Stimulated activated naive CD8-positive, alpha-beta T cell treated with anti-CD3 and anti-CD28 coated beads, Interleukin-15, amount 100 ng/mL, for 72 hours (primary cell): ENCODE measurements at regions not wholly inside any gene's neighbourhood (a gene's known extent, or its start where the extent isn't known, plus 50 kb on each side); places are given as distances from the start of the nearest gene placed in this dataset.

Experiments used
- ATAC-seq: fragments of 150-1000 bp; cut with Tn5 transposase; 2 replicates; pipeline ENCODE4 v1.10.0; 2021; ENCODE audit warnings: mild to moderate bottlenecking, moderate library complexity
- DNase-seq, 2 donors: peaks; one replicate each; pipeline ENCODE4 v3.0.0; 2021 to 2022
- H3K27ac Mint-ChIP-seq, 2 donors: one replicate each; pipeline ENCODE4 v1.8.0; 2022; ENCODE audit warnings: mild to moderate bottlenecking in 2 of 2, mixed read lengths in 2 of 2, moderate library complexity in 2 of 2
- H3K27me3 Mint-ChIP-seq: one replicate; pipeline ENCODE4 v1.8.0; 2022; ENCODE audit warnings: mixed read lengths
- H3K4me1 Mint-ChIP-seq: one replicate; pipeline ENCODE4 v1.8.0; 2022; ENCODE audit warnings: mild to moderate bottlenecking, mixed read lengths
- H3K4me3 Mint-ChIP-seq, 2 donors: one replicate each; pipeline ENCODE4 v1.8.0; 2022; ENCODE audit warnings: mild to moderate bottlenecking in 2 of 2, mixed read lengths in 2 of 2, moderate library complexity in 1 of 2
- H3K9me3 Mint-ChIP-seq, 2 donors: one replicate each; pipeline ENCODE4 v1.8.0; 2022; ENCODE audit warnings: mixed read lengths in 2 of 2

DNA sequence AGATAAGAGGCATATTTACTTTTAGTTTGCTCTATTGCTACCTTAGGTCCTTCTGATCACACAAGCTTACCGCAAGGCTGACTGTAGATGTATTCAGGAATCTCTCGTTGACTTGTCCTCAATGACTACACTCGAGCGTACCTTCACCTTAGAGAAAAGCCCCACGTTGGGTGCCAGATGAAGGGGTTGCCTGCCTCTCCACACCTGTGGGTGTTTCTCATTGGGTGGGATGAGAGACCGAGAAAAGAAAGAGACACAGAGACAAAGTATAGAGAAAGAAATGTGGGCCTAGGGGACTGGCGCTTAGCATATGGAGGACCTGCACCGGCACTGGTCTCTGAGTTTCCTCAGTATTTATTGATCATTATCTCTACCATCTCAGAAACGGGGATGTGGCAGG, 51.8 kb downstream of the ASCL4 start:
- no peak overlapping the region for H3K27ac Mint-ChIP-seq
- no peak overlapping the region for H3K4me3 Mint-ChIP-seq
- DNase-seq, result no peak
- H3K9me3 Mint-ChIP-seq, result peaks cover 31 to 45% of the 10 kb centered on the region in 2 donors
- no peaks in the 10 kb centered on the region for H3K4me1 Mint-ChIP-seq
- no peak for ATAC-seq
- H3K27me3 Mint-ChIP-seq, result peaks cover 29% of the 10 kb centered on the region

- Mint-ChIP-seq H3K4me1 (no peaks in the 10 kb centered on the region), H3K27ac (no peak overlapping the region), H3K9me3 (peaks cover 31 to 39% of the 10 kb centered on the region in 2 donors), H3K4me3 (no peak overlapping the region), H3K27me3 (peaks cover 22% of the 10 kb centered on the region)
- no peak for DNase-seq
- ATAC-seq, result no peak
These were observed 54.8 kb downstream of the ASCL4 start for GRCh38 chr12:107829271-107829670.

GRCh38 chr12:107832441-107832840, 57.9 kb downstream of the ASCL4 start:
- ATAC-seq (no peak), DNase-seq (no peak)
- peaks cover 8 to 9% of the 10 kb centered on the region in 2 donors for H3K9me3 Mint-ChIP-seq
- no peak overlapping the region for H3K27ac Mint-ChIP-seq
- no peaks in the 10 kb centered on the region for H3K4me1 Mint-ChIP-seq
- no peak overlapping the region for H3K4me3 Mint-ChIP-seq
- H3K27me3 Mint-ChIP-seq, result peaks cover 36% of the 10 kb centered on the region

DNA sequence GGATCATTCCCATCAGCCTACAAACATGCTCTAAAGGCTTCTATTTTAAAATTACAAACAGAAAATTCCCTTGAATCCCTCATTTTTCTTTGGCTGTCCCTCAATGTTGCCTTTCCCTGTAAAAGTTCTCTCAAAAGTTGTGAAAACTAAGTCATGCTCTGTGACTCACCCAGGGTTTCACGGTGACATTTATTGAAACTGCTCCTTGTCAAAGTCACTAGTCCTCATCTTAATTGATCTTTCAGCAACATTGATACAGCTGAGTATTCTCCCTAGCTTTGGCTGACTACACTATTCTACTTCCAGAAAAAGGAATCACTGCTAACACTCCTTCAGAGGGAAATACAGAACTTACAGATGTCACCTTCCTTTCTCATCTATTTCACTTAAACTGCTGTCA, 65.7 kb downstream of the ASCL4 start:
- DNase-seq (no peak), ATAC-seq (no peak)
- Mint-ChIP-seq H3K9me3 (no peaks in the 10 kb centered on the region), H3K27me3 (peaks cover 49% of the 10 kb centered on the region), H3K4me1 (peaks cover 20% of the 10 kb centered on the region), H3K27ac (no peak overlapping the region), H3K4me3 (no peak overlapping the region)

- H3K27me3 Mint-ChIP-seq, result peaks cover 69% of the 10 kb centered on the region
- no peaks in the 10 kb centered on the region for H3K9me3 Mint-ChIP-seq
- DNase-seq, result no peak
- peak overlapping the region; percentile 57 to 74 for H3K4me3 Mint-ChIP-seq
- peaks cover 20% of the 10 kb centered on the region for H3K4me1 Mint-ChIP-seq
- peak; percentile 37 for ATAC-seq
- H3K27ac Mint-ChIP-seq, result no peak overlapping the region
These were observed 69.1 kb downstream of the ASCL4 start for GRCh38 chr12:107843351-107844311.

- Mint-ChIP-seq H3K9me3 (no peaks in the 10 kb centered on the region), H3K4me3 (peak overlapping the region in 1 of 2 donors; percentile 53), H3K27ac (no peak overlapping the region), H3K4me1 (peaks cover 20% of the 10 kb centered on the region), H3K27me3 (peaks cover 77% of the 10 kb centered on the region)
- peak; percentile 36 for ATAC-seq
- DNase-seq, result no peak
These were observed 69.9 kb downstream of the ASCL4 start for GRCh38 chr12:107844312-107844921.

DNA sequence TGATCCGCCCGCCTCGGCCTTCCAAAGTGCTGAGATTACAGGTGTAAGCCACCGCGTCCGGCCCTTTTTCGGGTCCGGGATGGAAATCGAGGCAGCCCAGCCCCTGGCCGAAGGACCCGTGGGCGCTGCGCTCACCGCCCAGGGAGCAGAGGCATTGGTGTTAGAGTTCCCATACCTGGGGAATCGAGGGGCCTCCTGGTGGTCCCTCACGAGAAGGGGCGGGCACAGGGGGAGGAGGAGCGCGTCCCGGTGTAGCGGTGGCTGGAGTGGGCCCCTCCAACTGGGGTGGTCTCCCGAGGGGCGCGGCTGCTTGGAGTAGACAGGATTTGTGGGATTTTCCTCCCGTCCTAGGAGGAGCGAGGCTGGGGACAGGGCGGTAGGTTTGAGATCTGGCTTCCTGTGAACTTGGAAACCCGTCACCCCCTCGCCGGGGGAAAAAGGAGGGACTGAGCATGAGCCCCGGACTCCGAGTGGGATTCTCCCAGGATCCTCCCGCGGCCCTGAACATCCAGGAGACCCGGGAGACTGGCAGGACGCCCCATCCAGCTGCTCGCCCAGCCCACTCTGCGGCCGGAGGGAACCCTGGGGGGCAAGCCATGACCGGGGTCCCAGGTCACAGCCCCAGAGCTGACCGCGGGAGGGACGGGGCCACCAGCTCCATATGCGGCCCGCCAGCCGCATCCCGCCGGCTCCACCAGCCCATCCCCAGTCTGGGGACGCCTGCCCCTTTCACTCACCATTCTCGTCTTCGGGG, 70.9 kb downstream of the ASCL4 start:
- Mint-ChIP-seq H3K27me3 (peaks cover 82% of the 10 kb centered on the region), H3K27ac (no peak overlapping the region), H3K4me3 (no peak overlapping the region), H3K4me1 (peaks cover 14% of the 10 kb centered on the region), H3K9me3 (no peaks in the 10 kb centered on the region)
- peak; percentile 44 for ATAC-seq
- no peak for DNase-seq

- DNase-seq (no peak), ATAC-seq (no peak)
- Mint-ChIP-seq H3K4me1 (peaks cover 11% of the 10 kb centered on the region), H3K4me3 (no peak overlapping the region), H3K9me3 (no peaks in the 10 kb centered on the region), H3K27ac (no peak overlapping the region), H3K27me3 (peaks cover 78% of the 10 kb centered on the region)
These were observed 71.6 kb downstream of the ASCL4 start for GRCh38 chr12:107845980-107846659.

DNA sequence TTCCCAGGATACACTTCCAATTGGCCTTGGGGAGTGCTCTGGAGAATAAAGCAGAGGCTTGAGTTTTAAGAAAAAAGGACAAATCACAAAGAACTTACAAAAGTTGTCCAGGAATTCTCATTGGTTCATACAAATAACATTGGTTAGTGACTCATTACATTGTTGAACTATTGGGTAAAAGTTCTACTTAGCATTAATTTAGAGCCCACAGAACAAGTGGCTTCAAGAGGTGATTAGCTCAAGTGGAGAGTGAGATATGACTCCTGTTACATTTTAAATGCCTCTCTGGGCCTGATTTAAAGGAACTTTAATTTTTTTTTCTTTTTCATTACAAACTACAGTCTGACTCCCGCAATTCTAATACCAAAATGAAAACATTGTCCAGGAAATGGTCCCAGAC, 72.9 kb downstream of the ASCL4 start:
- Mint-ChIP-seq H3K27ac (no peak overlapping the region), H3K4me1 (peaks cover 11% of the 10 kb centered on the region), H3K4me3 (no peak overlapping the region), H3K27me3 (peaks cover 88% of the 10 kb centered on the region), H3K9me3 (no peaks in the 10 kb centered on the region)
- no peak for DNase-seq
- ATAC-seq, result no peak

DNA sequence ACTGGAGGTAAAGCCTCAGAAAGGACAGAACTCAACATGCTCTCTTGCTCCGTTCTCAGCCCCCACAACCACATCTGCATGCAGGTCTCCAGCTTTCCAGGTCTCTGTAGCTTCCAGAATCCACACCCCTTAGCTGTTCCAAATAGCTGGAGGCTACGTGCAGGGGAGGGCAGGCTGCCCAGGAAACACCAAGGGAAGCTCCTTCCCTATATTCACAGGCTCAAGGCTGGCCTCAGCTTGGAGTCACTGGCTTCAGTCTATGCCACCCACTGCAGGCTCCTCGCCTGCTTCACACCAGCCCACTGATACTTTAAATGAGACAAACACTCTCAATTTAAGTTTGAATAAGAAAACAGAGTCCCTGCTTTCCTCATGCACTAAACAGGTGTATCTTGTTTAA, 73.3 kb downstream of the ASCL4 start:
- no peaks in the 10 kb centered on the region for H3K9me3 Mint-ChIP-seq
- peaks cover 11% of the 10 kb centered on the region for H3K4me1 Mint-ChIP-seq
- ATAC-seq (no peak), DNase-seq (no peak)
- no peak overlapping the region for H3K4me3 Mint-ChIP-seq
- H3K27ac Mint-ChIP-seq, result no peak overlapping the region
- peaks cover 88% of the 10 kb centered on the region for H3K27me3 Mint-ChIP-seq

GRCh38 chr12:107853479-107853878, 79.0 kb downstream of the ASCL4 start:
- Mint-ChIP-seq H3K4me1 (no peaks in the 10 kb centered on the region), H3K4me3 (no peak overlapping the region), H3K27ac (no peak overlapping the region), H3K9me3 (no peaks in the 10 kb centered on the region), H3K27me3 (peaks cover 71% of the 10 kb centered on the region)
- ATAC-seq (no peak), DNase-seq (no peak)

DNA sequence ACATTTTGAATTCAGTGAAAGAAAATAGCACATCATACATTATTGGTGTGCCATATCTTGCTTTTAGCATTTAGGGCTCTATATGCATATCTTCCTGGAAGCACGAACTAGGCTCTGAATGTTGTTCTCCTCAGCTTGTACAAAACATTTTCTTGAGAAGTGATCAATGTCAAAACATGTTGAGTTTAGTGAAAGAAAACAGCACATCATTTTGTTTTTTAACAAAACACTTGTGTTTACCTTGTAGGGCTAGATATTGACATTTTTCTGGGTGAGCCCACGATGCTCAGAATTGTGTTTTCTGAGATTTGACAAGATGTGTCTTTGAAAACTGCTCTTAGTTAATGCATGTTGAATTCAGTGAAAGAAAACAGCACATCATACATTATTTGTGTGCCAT, 81.0 kb downstream of the ASCL4 start:
- no peak overlapping the region for H3K4me3 Mint-ChIP-seq
- H3K27ac Mint-ChIP-seq, result no peak overlapping the region
- no peaks in the 10 kb centered on the region for H3K9me3 Mint-ChIP-seq
- peaks cover 69% of the 10 kb centered on the region for H3K27me3 Mint-ChIP-seq
- no peaks in the 10 kb centered on the region for H3K4me1 Mint-ChIP-seq
- ATAC-seq (no peak), DNase-seq (no peak)

- DNase-seq (no peak), ATAC-seq (no peak)
- H3K4me1 Mint-ChIP-seq, result no peaks in the 10 kb centered on the region
- no peak overlapping the region for H3K4me3 Mint-ChIP-seq
- peaks cover 73% of the 10 kb centered on the region for H3K27me3 Mint-ChIP-seq
- H3K9me3 Mint-ChIP-seq, result no peaks in the 10 kb centered on the region
- no peak overlapping the region for H3K27ac Mint-ChIP-seq
These were observed 81.6 kb downstream of the ASCL4 start for GRCh38 chr12:107856096-107856495.

DNA sequence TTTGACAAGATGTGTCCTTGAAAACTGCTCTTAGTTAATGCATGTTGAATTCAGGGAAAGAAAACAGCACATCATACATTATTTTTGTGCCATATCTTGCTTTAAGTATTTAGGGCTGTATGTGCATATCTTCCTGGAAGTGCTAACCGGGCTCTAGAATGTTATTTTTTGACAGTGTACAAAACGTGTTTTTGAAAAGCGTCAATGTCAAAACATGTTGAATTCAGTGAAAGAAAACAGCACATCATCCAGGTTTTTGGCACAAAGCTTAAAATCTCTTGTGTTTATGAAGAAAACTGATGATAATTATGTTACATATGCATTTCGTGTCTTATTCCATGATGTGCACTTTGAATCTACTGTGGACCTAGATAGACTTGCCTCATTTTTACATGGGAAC, 82.7 kb downstream of the ASCL4 start:
- Mint-ChIP-seq H3K27ac (no peak overlapping the region), H3K27me3 (peaks cover 74% of the 10 kb centered on the region), H3K4me3 (no peak overlapping the region)

DNA sequence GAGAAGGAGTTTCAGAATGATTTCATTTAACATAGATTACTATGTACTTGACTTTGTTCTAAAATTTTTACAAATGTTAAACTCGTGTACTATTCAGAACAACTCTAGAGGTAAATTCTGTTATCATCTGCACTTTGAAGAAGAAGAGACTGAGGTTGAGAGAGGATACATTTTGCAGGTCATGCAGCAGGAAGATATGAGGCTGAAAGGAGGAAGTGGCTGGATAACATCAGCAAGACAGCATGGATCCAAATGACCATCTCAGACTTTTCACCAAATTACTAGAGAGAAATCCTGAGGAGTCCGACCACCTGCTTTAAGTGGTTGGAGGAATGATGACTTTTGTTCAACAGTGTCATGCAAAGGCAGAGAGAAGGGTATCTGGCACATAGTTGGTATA, 84.9 kb downstream of the ASCL4 start:
- Mint-ChIP-seq H3K27me3 (peaks cover 80% of the 10 kb centered on the region), H3K27ac (no peak overlapping the region), H3K9me3 (no peaks in the 10 kb centered on the region), H3K4me3 (no peak overlapping the region), H3K4me1 (peaks cover 6% of the 10 kb centered on the region)
- DNase-seq (no peak), ATAC-seq (no peak)

More for the DNA sequence above, 82.7 kb downstream of the ASCL4 start:
- no peaks in the 10 kb centered on the region for H3K9me3 Mint-ChIP-seq
- ATAC-seq (no peak), DNase-seq (no peak)
- no peaks in the 10 kb centered on the region for H3K4me1 Mint-ChIP-seq
